Esophagus (tissue), 2 donors: ENCODE measurements at regions not wholly inside any gene's neighbourhood (a gene's known extent, or its start where the extent isn't known, plus 50 kb on each side); places are given as distances from the start of the nearest gene placed in this dataset.

ENCODE experiments used
- H3K27ac ChIP-seq, 2 donors: one replicate each; pipeline ENCODE4 v1.5.1; 2013; ENCODE audit warnings: low read depth in 2 of 2, mild to moderate bottlenecking in 2 of 2, inconsistent platforms in 1 of 2, low read length in 1 of 2, moderate library complexity in 1 of 2
- H3K27me3 ChIP-seq, 2 donors: one replicate each; pipeline ENCODE4 v1.6.1; 2013; ENCODE audit warnings: low read length in 2 of 2, control low read depth in 1 of 2, mild to moderate bottlenecking in 1 of 2; ENCODE audit not compliant: insufficient read depth in 2 of 2, control insufficient read depth in 1 of 2
- H3K36me3 ChIP-seq, 2 donors: one replicate each; pipeline ENCODE4 v1.6.1; 2013; ENCODE audit warnings: low read length in 1 of 2; ENCODE audit not compliant: control insufficient read depth in 2 of 2, insufficient read depth in 2 of 2
- H3K4me1 ChIP-seq, 2 donors: one replicate each; pipeline ENCODE4 v1.6.1; 2013; ENCODE audit warnings: low read length in 1 of 2; ENCODE audit not compliant: control insufficient read depth in 2 of 2, insufficient read depth in 2 of 2
- H3K4me3 ChIP-seq, 2 donors: one replicate each; pipeline ENCODE4 v1.5.1; 2013; ENCODE audit warnings: low read length in 2 of 2, mild to moderate bottlenecking in 2 of 2, low read depth in 1 of 2, moderate library complexity in 1 of 2
- H3K9me3 ChIP-seq, 2 donors: one replicate each; pipeline ENCODE4 v1.6.1; 2013; ENCODE audit warnings: mild to moderate bottlenecking in 2 of 2, low read depth in 1 of 2, low read length in 1 of 2, moderate library complexity in 1 of 2; ENCODE audit not compliant: control insufficient read depth in 2 of 2, insufficient read depth in 1 of 2
- WGBS, 2 donors: extraction: QIAGEN DNeasy Blood & Tissue Kit; methylation state at CpG; one replicate each; pipeline ENCODE4 v1.1.7; 2013; 5-methylcytosine and 5-hydroxymethylcytosine counted together
- donor health status: healthy with polysubstance abuse.
- donor health status: Bipolar disorder and iron deficiency.

- Histone ChIP-seq H3K4me1 (no peaks in the 10 kb centered on the region), H3K9me3 (no peaks in the 10 kb centered on the region), H3K27ac (no peak overlapping the region), H3K27me3 (no peaks in the 10 kb centered on the region), H3K4me3 (no peak overlapping the region), H3K36me3 (no peaks in the 10 kb centered on the region)
Observed at GRCh38 chr3:24631481-24631880, 136.8 kb upstream of the THRB start.

GRCh38 chr3:24639061-24639460 is 144.4 kb upstream of the THRB start:
- H3K27ac ChIP-seq = no peak overlapping the region
- no peak overlapping the region for H3K4me3 ChIP-seq
- H3K4me1 ChIP-seq = no peaks in the 10 kb centered on the region
- 79 to 88% methylated on average over 1 of the region's 1 CpG for WGBS, 2 donors
- H3K36me3 ChIP-seq = no peaks in the 10 kb centered on the region
- no peaks in the 10 kb centered on the region for H3K9me3 ChIP-seq
- no peaks in the 10 kb centered on the region for H3K27me3 ChIP-seq

GRCh38 chr3:24639481-24640329 is 145.1 kb upstream of the THRB start:
- Histone ChIP-seq H3K9me3 (peaks cover 0 to 1% of the 10 kb centered on the region in 2 donors), H3K27ac (no peak overlapping the region), H3K36me3 (no peaks in the 10 kb centered on the region), H3K4me1 (no peaks in the 10 kb centered on the region), H3K27me3 (no peaks in the 10 kb centered on the region), H3K4me3 (no peak overlapping the region)
- 87% methylated on average over 4 of the region's 4 CpGs for WGBS, 2 donors

DNA sequence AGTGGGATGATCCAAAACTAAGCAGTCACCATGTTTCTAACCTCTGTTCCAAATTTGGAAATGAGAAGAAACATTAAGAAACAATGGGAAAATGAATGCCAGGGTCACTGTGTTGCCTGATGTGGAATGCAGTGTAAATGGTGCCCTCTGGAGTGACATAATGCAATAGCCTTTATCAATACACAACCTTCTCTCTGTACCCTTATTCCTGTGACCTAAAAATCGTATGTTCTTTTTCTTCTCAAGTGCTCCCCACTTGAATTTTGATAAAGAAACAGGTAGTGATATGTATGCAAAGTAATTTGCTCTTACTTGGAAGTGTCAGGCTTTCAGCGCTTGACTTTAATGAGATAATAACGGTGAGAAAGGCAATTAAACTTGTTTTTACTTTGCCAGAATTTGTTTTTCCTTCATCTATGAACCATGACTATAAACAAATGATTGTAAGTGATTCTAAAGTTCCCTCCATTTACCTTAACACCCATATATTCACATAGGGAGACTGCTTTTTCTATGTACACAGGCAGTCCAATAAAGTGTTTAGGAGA is 145.8 kb upstream of the THRB start:
- Histone ChIP-seq H3K9me3 (peaks cover 0 to 5% of the 10 kb centered on the region in 2 donors), H3K36me3 (no peaks in the 10 kb centered on the region), H3K27me3 (no peaks in the 10 kb centered on the region), H3K4me1 (no peaks in the 10 kb centered on the region), H3K4me3 (no peak overlapping the region), H3K27ac (no peak overlapping the region)
- 56 to 64% methylated on average over 3 of the region's 3 CpGs for WGBS, 2 donors

- Histone ChIP-seq H3K9me3 (peaks cover 0 to 5% of the 10 kb centered on the region in 2 donors), H3K36me3 (no peaks in the 10 kb centered on the region), H3K4me1 (no peaks in the 10 kb centered on the region), H3K27me3 (no peaks in the 10 kb centered on the region), H3K27ac (no peak overlapping the region), H3K4me3 (no peak overlapping the region)
- WGBS, 2 donors = 63 to 65% methylated on average over 2 of the region's 2 CpGs
Observed at GRCh38 chr3:24641628-24642027, 147.0 kb upstream of the THRB start.

DNA sequence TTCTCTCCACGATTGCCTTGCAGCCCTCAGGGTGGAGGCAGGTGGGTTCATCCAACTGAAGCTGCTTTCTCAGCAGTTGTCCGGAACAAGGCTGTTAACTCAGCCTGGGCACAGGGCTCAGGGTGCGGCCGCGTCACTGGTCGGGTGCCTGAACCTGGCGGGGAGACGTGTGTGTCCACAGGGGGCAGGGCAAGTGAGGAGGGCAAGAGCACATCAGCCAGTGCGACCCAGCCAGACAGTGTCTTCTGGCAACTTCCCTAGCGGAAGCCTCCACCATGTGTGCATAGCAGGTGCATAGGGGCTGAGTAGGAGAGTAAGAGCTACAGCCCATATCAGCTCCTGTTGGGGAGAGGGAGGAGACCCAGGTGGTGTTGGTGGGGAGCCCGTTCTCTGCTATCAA is 150.4 kb upstream of the THRB start:
- WGBS, 2 donors = 92 to 95% methylated on average over 11 of the region's 11 CpGs
- no peak overlapping the region for H3K4me3 ChIP-seq
- peaks cover 0 to 5% of the 10 kb centered on the region in 2 donors for H3K9me3 ChIP-seq
- H3K27me3 ChIP-seq = no peaks in the 10 kb centered on the region
- no peak overlapping the region for H3K27ac ChIP-seq
- no peaks in the 10 kb centered on the region for H3K36me3 ChIP-seq
- no peaks in the 10 kb centered on the region for H3K4me1 ChIP-seq

DNA sequence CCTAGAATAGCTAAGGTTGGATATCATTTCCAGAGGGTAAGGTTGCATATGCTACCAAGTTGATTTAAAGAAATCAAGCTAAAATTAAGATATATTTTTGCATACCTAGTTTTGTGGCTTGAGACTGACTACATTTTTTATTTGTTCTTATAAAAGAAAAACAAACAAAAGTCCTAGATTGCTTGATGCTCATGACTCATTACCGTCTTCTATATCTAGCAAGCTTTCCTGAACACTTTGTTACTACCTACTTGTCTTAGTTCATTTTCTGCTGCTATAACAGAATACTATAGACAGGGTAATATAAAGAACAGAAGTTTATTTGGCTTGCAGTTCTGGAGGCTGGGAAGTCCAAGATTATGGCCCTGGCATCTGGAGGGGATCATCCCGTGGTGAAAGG is 152.1 kb upstream of the THRB start:
- 92 to 96% methylated on average over 2 of the region's 2 CpGs for WGBS, 2 donors

GRCh38 chr3:24648063-24648462 is 153.4 kb upstream of the THRB start:
- H3K4me1 ChIP-seq = no peaks in the 10 kb centered on the region
- H3K36me3 ChIP-seq = no peaks in the 10 kb centered on the region
- WGBS, 2 donors = 65 to 68% methylated on average over 2 of the region's 2 CpGs
- H3K9me3 ChIP-seq = peaks cover 0 to 5% of the 10 kb centered on the region in 2 donors
- H3K27ac ChIP-seq = no peak overlapping the region
- H3K4me3 ChIP-seq = no peak overlapping the region
- H3K27me3 ChIP-seq = no peaks in the 10 kb centered on the region

More for the DNA sequence above, 152.1 kb upstream of the THRB start:
- Histone ChIP-seq H3K4me3 (no peak overlapping the region), H3K36me3 (no peaks in the 10 kb centered on the region), H3K27ac (no peak overlapping the region), H3K4me1 (no peaks in the 10 kb centered on the region), H3K27me3 (no peaks in the 10 kb centered on the region), H3K9me3 (peaks cover 0 to 5% of the 10 kb centered on the region in 2 donors)

GRCh38 chr3:24650839-24651238 is 156.2 kb upstream of the THRB start:
- H3K27me3 ChIP-seq = no peaks in the 10 kb centered on the region

More at GRCh38 chr3:24650839-24651238, 156.2 kb upstream of the THRB start:
- Histone ChIP-seq H3K4me3 (no peak overlapping the region), H3K27ac (no peak overlapping the region), H3K9me3 (no peaks in the 10 kb centered on the region), H3K4me1 (no peaks in the 10 kb centered on the region), H3K36me3 (no peaks in the 10 kb centered on the region)
- 86 to 89% methylated on average over 1 of the region's 1 CpG for WGBS, 2 donors
